ENCODE measurements at regions not wholly inside any gene's neighbourhood (a gene's known extent, or its start where the extent isn't known, plus 50 kb on each side); places are given as distances from the start of the nearest gene placed in this dataset.

DNA sequence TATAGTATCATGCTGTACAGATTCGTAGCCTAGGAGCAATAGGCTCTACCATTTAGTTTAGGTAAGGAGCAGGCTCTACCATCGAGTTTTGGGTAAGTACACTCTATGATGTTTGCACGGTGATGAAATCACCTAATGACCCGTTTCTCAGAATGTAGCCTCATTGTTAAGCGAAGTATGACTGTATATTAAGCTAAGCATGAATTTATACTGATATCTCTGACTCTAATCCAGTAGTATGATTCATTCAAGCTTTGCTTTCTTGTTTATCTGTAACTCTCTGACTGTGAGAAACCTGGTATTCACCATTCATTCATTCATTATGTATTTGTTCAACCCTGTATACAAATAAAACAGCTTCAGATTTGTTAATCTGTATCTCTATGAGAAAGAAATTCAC lies 283.9 kb upstream of the PRICKLE1 start:
- Histone ChIP-seq H3K27ac (ENCODE audit: low read length) (no peak overlapping the region), H3F3A (ENCODE audit: insufficient read depth, low read length, poor library complexity, severe bottlenecking) (no peaks in the 10 kb centered on the region), H3K36me3 (ENCODE audit: insufficient read depth, low read length) (no peaks in the 10 kb centered on the region), H4K20me1 (ENCODE audit: insufficient read depth) (no peaks in the 10 kb centered on the region), H3K9me2 (ENCODE audit: insufficient read depth, low read length) (no peaks in the 10 kb centered on the region), H3K4me3 (ENCODE audit: low read length) (no peak overlapping the region), H3K4me2 (ENCODE audit: low read length) (no peak overlapping the region), H3K9ac (ENCODE audit: low read length) (no peak overlapping the region), H3K9me3 (ENCODE audit: low read length) (peaks cover 4% of the 10 kb centered on the region), H3K27me3 (ENCODE audit: insufficient read depth, low read depth, low read length) (no peaks in the 10 kb centered on the region), H2AFZ (ENCODE audit: low read depth, low read length) (no peak overlapping the region), H3K79me2 (replicated peaks; ENCODE audit: insufficient read depth, low read length) (no peaks in the 10 kb centered on the region)
- TF ChIP-seq SMC3 (conservative IDR thresholded peaks at IDR 0.05; ENCODE audit: poor library complexity) (no peak), EP300 (conservative IDR thresholded peaks at IDR 0.05; ENCODE audit: poor library complexity, severe bottlenecking) (no peak), RAD21 (conservative IDR thresholded peaks at IDR 0.05) (no peak), POLR2AphosphoS5 (IDR thresholded peaks at IDR 0.05) (no peak), MXI1 (conservative IDR thresholded peaks at IDR 0.05; ENCODE audit: poor library complexity, severe bottlenecking) (no peak), TAF1 (IDR thresholded peaks at IDR 0.05; ENCODE audit: low read depth) (no peak), EZH2 (IDR thresholded peaks at IDR 0.05; ENCODE audit: borderline replicate concordance, insufficient read depth, low read length, poor library complexity, severe bottlenecking) (no peak)
- TF ChIP-seq, protein P1, sequence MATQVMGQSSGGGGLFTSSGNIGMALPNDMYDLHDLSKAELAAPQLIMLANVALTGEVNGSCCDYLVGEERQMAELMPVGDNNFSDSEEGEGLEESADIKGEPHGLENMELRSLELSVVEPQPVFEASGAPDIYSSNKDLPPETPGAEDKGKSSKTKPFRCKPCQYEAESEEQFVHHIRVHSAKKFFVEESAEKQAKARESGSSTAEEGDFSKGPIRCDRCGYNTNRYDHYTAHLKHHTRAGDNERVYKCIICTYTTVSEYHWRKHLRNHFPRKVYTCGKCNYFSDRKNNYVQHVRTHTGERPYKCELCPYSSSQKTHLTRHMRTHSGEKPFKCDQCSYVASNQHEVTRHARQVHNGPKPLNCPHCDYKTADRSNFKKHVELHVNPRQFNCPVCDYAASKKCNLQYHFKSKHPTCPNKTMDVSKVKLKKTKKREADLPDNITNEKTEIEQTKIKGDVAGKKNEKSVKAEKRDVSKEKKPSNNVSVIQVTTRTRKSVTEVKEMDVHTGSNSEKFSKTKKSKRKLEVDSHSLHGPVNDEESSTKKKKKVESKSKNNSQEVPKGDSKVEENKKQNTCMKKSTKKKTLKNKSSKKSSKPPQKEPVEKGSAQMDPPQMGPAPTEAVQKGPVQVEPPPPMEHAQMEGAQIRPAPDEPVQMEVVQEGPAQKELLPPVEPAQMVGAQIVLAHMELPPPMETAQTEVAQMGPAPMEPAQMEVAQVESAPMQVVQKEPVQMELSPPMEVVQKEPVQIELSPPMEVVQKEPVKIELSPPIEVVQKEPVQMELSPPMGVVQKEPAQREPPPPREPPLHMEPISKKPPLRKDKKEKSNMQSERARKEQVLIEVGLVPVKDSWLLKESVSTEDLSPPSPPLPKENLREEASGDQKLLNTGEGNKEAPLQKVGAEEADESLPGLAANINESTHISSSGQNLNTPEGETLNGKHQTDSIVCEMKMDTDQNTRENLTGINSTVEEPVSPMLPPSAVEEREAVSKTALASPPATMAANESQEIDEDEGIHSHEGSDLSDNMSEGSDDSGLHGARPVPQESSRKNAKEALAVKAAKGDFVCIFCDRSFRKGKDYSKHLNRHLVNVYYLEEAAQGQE (IDR thresholded peaks at IDR 0.05; ENCODE audit: borderline replicate concordance): no peak
- TF ChIP-seq, protein P2, sequence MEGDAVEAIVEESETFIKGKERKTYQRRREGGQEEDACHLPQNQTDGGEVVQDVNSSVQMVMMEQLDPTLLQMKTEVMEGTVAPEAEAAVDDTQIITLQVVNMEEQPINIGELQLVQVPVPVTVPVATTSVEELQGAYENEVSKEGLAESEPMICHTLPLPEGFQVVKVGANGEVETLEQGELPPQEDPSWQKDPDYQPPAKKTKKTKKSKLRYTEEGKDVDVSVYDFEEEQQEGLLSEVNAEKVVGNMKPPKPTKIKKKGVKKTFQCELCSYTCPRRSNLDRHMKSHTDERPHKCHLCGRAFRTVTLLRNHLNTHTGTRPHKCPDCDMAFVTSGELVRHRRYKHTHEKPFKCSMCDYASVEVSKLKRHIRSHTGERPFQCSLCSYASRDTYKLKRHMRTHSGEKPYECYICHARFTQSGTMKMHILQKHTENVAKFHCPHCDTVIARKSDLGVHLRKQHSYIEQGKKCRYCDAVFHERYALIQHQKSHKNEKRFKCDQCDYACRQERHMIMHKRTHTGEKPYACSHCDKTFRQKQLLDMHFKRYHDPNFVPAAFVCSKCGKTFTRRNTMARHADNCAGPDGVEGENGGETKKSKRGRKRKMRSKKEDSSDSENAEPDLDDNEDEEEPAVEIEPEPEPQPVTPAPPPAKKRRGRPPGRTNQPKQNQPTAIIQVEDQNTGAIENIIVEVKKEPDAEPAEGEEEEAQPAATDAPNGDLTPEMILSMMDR (IDR thresholded peaks at IDR 0.05; ENCODE audit: poor library complexity, severe bottlenecking): no peak

DNA sequence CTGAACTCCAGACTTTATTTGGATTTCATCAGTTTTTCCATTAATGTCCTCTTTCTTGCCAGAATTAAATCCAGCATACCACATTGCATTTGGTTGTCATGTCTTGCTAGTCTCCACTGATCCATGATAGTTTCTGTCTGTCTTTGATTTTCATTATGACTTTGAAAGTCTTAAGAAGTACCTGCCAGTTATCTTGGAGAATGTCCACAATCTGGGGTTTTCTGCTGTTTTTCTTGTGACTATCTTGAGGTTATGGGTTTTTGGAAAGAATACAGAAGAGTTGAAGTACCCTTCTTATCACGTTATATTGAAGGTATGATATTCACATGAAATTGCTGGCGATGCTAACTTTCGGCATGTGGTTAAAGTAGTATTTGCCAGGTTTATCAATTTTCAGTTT lies 282.3 kb upstream of the PRICKLE1 start:
- no peak for TF ChIP-seq POLR2AphosphoS5 (IDR thresholded peaks at IDR 0.05)
- no peak for TF ChIP-seq TAF1 (IDR thresholded peaks at IDR 0.05; ENCODE audit: low read depth)
- no peak for TF ChIP-seq RAD21 (conservative IDR thresholded peaks at IDR 0.05)
- no peak for TF ChIP-seq EZH2 (IDR thresholded peaks at IDR 0.05; ENCODE audit: borderline replicate concordance, insufficient read depth, low read length, poor library complexity, severe bottlenecking)
- TF ChIP-seq, protein P2 (IDR thresholded peaks at IDR 0.05; ENCODE audit: poor library complexity, severe bottlenecking): no peak
- TF ChIP-seq EP300 (conservative IDR thresholded peaks at IDR 0.05; ENCODE audit: poor library complexity, severe bottlenecking): no peak
- TF ChIP-seq MXI1 (conservative IDR thresholded peaks at IDR 0.05; ENCODE audit: poor library complexity, severe bottlenecking): no peak
- no peak for TF ChIP-seq SMC3 (conservative IDR thresholded peaks at IDR 0.05; ENCODE audit: poor library complexity)
- TF ChIP-seq, protein P1 (IDR thresholded peaks at IDR 0.05; ENCODE audit: borderline replicate concordance): no peak
- Histone ChIP-seq H3K4me2 (ENCODE audit: low read length) (no peak overlapping the region), H3K9me2 (ENCODE audit: insufficient read depth, low read length) (no peaks in the 10 kb centered on the region), H2AFZ (ENCODE audit: low read depth, low read length) (no peak overlapping the region), H3K9me3 (ENCODE audit: low read length) (no peaks in the 10 kb centered on the region), H3F3A (ENCODE audit: insufficient read depth, low read length, poor library complexity, severe bottlenecking) (no peaks in the 10 kb centered on the region), H3K36me3 (ENCODE audit: insufficient read depth, low read length) (no peaks in the 10 kb centered on the region), H3K4me3 (ENCODE audit: low read length) (no peak overlapping the region), H3K27me3 (ENCODE audit: insufficient read depth, low read depth, low read length) (no peaks in the 10 kb centered on the region), H4K20me1 (ENCODE audit: insufficient read depth) (no peaks in the 10 kb centered on the region), H3K9ac (ENCODE audit: low read length) (no peak overlapping the region), H3K79me2 (replicated peaks; ENCODE audit: insufficient read depth, low read length) (no peaks in the 10 kb centered on the region), H3K27ac (ENCODE audit: low read length) (no peak overlapping the region)
